OCI-LY7 (cell line): ENCODE measurements at regions not wholly inside any gene's neighbourhood (a gene's known extent, or its start where the extent isn't known, plus 50 kb on each side); places are given as distances from the start of the nearest gene placed in this dataset.

Experiments used
- BruUV-seq: library from RNA; stranded (reverse); fragments of 400-500 nt; replicated peaks from 2 replicates; lab custom pipeline; 2021; lab: Mats Ljungman, UMichigan
- CTCF ChIA-PET: fragments of 300-600 bp; sonication (Branson Sonifier 250); formaldehyde crosslinking; loops from one replicate; lab custom pipeline; 2022; ENCODE audit warnings: antibody characterized with exemption; ENCODE audit not compliant: unreplicated experiment; lab: Charles Lee
- POLR2A ChIA-PET: fragments of 300-600 bp; sonication (Branson Sonifier 250); formaldehyde crosslinking; loops from one replicate; lab custom pipeline; 2022; ENCODE audit warnings: antibody characterized with exemption; lab: Charles Lee
- DNase-seq: peaks from one replicate; pipeline ENCODE4 v3.0.0-alpha.2; 2015; ENCODE audit warnings: low spot score
- H2AFZ ChIP-seq: fragments of 200-600 bp; sonication (generic), shearing (Covaris generic); 2 replicates; pipeline ENCODE4 v1.6.1; 2014; ENCODE audit warnings: mild to moderate bottlenecking, antibody characterized with exemption, low read length, moderate library complexity
- H3K27ac ChIP-seq: fragments of 200-600 bp; sonication (generic); 2 replicates; pipeline ENCODE4 v1.5.1; 2014; ENCODE audit warnings: mixed run types, low read depth, mild to moderate bottlenecking, moderate library complexity, low read length, inconsistent platforms; ENCODE audit not compliant: poor library complexity, severe bottlenecking
- H3K36me3 ChIP-seq: fragments of 200-600 bp; sonication (generic); 2 replicates; pipeline ENCODE4 v1.6.1; 2014; ENCODE audit warnings: mild to moderate bottlenecking, antibody characterized with exemption, low read length, moderate library complexity, mixed read lengths; ENCODE audit not compliant: insufficient read depth
- H3K4me1 ChIP-seq: fragments of 200-600 bp; sonication (generic); 2 replicates; pipeline ENCODE4 v1.5.1; 2014; ENCODE audit warnings: mild to moderate bottlenecking, low read length; ENCODE audit not compliant: insufficient read depth, poor library complexity, severe bottlenecking
- H3K4me2 ChIP-seq: fragments of 200-600 bp; sonication (generic); 2 replicates; pipeline ENCODE4 v1.6.1; 2014; ENCODE audit warnings: mild to moderate bottlenecking, low read length
- H3K4me3 ChIP-seq: fragments of 200-600 bp; sonication (generic); 2 replicates; pipeline ENCODE4 v1.5.1; 2014; ENCODE audit warnings: mild to moderate bottlenecking, low read depth, low read length; ENCODE audit not compliant: poor library complexity, severe bottlenecking
- H3K79me2 ChIP-seq: fragments of 200-600 bp; sonication (generic); 2 replicates; pipeline ENCODE4 v1.6.1; 2016; ENCODE audit warnings: low read depth, mild to moderate bottlenecking, low read length, moderate library complexity, mixed read lengths; ENCODE audit not compliant: insufficient read depth
- H3K9me2 ChIP-seq: fragments of 200-600 bp; sonication (generic); 2 replicates; pipeline ENCODE4 v1.6.1; 2016; ENCODE audit warnings: mild to moderate bottlenecking, low read length, mixed read lengths; ENCODE audit not compliant: insufficient read depth
- H3K9me3 ChIP-seq: fragments of 200-600 bp; sonication (generic); 2 replicates; pipeline ENCODE4 v1.6.1; 2014; ENCODE audit warnings: mild to moderate bottlenecking, mixed run types, low read length, mixed read lengths
- H4K20me1 ChIP-seq: fragments of 200-600 bp; sonication (generic); 2 replicates; pipeline ENCODE4 v1.6.1; 2014; ENCODE audit warnings: mild to moderate bottlenecking, antibody characterized with exemption, low read length, moderate library complexity, mixed read lengths; ENCODE audit not compliant: insufficient read depth
- EZH2phosphoT487 ChIP-seq: fragments of 200-600 bp; sonication (generic); IDR thresholded peaks from 2 replicates; pipeline ENCODE4 v1.6.1; 2018; ENCODE audit warnings: low read depth, borderline replicate concordance, mild to moderate bottlenecking, mixed run types, antibody characterized with exemption, low read length, moderate library complexity, mixed read lengths
- intact Hi-C: fragments of 100-400 bp; cut with micrococcal nuclease; formaldehyde crosslinking; loops from one replicate; pipeline ENCODE4 v1.10.0; 2022; ENCODE audit not compliant: unreplicated experiment
- TF ChIP-seq, protein P1 (sequence below): fragments of 200-600 bp; sonication (generic); conservative IDR thresholded peaks from 2 replicates; pipeline ENCODE4 v1.5.1; 2014; ENCODE audit warnings: mild to moderate bottlenecking, antibody characterized with exemption, low read length, moderate library complexity, mixed read lengths

DNA sequence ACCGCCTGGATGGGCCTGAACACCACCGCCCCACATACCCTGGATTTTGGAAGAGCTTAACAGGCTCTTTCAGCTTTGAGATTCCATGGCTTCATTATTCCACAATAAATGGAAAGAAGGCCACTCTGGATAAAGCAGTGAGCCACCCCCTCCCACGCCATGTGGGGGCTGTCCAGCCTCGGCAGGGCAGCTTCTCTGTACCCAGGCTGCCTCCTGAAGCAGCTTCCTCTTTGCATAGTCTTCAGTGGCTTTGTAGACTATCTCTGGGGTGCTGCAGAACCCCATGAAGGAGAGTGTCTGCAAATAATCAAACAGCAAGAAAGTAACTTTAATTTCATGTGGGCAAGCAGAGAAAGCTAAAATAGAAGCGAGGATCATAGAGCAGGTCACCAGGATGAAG, 96.6 kb upstream of the NXT1 start:
- Histone ChIP-seq H3K4me2 (no peak overlapping the region), H3K4me1 (no peaks in the 10 kb centered on the region), H2AFZ (no peak overlapping the region), H3K4me3 (no peak overlapping the region), H3K9me3 (no peaks in the 10 kb centered on the region), H3K79me2 (no peaks in the 10 kb centered on the region), H3K27ac (no peak overlapping the region), H4K20me1 (no peaks in the 10 kb centered on the region), H3K36me3 (no peaks in the 10 kb centered on the region), H3K9me2 (no peaks in the 10 kb centered on the region)
- TF ChIP-seq EZH2phosphoT487, result no peak
- TF ChIP-seq, protein P1, sequence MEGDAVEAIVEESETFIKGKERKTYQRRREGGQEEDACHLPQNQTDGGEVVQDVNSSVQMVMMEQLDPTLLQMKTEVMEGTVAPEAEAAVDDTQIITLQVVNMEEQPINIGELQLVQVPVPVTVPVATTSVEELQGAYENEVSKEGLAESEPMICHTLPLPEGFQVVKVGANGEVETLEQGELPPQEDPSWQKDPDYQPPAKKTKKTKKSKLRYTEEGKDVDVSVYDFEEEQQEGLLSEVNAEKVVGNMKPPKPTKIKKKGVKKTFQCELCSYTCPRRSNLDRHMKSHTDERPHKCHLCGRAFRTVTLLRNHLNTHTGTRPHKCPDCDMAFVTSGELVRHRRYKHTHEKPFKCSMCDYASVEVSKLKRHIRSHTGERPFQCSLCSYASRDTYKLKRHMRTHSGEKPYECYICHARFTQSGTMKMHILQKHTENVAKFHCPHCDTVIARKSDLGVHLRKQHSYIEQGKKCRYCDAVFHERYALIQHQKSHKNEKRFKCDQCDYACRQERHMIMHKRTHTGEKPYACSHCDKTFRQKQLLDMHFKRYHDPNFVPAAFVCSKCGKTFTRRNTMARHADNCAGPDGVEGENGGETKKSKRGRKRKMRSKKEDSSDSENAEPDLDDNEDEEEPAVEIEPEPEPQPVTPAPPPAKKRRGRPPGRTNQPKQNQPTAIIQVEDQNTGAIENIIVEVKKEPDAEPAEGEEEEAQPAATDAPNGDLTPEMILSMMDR, result no peak
- no TSS peak for BruUV-seq
- no peak for DNase-seq
- intact Hi-C loops, result no loop called here
- ChIA-PET CTCF (no interaction called here), POLR2A (no interaction called here)

DNA sequence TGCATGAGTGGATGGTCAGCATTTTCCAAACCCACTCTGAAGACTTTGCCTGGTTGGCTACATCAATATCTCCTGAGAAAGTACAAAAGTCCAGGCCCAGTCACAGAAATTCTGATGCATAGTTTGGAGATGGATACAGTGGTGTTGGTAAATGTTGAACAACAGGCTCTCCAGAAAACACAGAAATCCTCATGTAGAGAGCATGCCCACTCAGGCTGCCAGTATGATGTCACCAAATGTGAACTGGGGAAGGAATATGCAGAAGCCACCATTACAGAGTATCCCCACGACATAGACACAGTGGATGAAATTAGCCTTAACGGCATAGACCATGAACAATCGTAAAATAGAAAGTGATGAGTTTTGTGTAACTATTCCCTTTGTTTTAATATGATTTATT, 97.1 kb upstream of the NXT1 start:
- BruUV-seq, result no TSS peak
- ChIA-PET CTCF (no interaction called here), POLR2A (no interaction called here)
- Histone ChIP-seq H3K27ac (no peak overlapping the region), H4K20me1 (no peaks in the 10 kb centered on the region), H3K9me2 (no peaks in the 10 kb centered on the region), H2AFZ (no peak overlapping the region), H3K4me2 (no peak overlapping the region), H3K36me3 (no peaks in the 10 kb centered on the region), H3K4me3 (no peak overlapping the region), H3K4me1 (no peaks in the 10 kb centered on the region), H3K79me2 (no peaks in the 10 kb centered on the region), H3K9me3 (no peaks in the 10 kb centered on the region)
- intact Hi-C loops, result no loop called here
- no peak for TF ChIP-seq EZH2phosphoT487
- TF ChIP-seq, protein P1, result no peak
- no peak for DNase-seq

DNA sequence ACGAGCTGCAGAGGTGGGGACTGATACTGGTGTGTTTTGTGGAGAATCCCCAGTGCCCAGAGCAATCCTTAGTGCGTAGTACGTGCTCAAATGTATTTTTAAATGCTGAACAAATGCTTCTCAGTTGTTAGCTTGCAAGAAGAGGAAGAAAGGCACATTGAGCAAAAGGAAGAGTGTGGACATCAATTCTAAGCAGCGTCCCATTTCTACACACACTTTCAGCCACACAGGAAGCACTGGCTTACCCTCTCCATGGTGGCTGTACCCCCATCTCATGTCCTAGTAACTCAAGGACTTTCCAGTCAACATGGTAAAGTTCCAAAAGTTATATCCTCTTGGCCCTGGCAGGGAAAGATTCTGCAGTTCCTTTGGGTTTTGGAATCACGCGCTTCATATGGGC, 98.8 kb upstream of the NXT1 start:
- POLR2A ChIA-PET, result no interaction called here
- no peak for DNase-seq
- TF ChIP-seq, protein P1, result no peak
- no peak for TF ChIP-seq EZH2phosphoT487
- BruUV-seq, result no TSS peak
- Histone ChIP-seq H3K9me3 (no peaks in the 10 kb centered on the region), H3K4me1 (peaks cover 3% of the 10 kb centered on the region), H3K36me3 (no peaks in the 10 kb centered on the region), H2AFZ (no peak overlapping the region), H3K9me2 (no peaks in the 10 kb centered on the region), H3K79me2 (no peaks in the 10 kb centered on the region), H3K4me3 (no peak overlapping the region), H3K27ac (no peak overlapping the region), H3K4me2 (no peak overlapping the region), H4K20me1 (no peaks in the 10 kb centered on the region)
- intact Hi-C loops, result no loop called here
- CTCF ChIA-PET, result no interaction called here
